ENCODE measurements at regions not wholly inside any gene's neighbourhood (a gene's known extent, or its start where the extent isn't known, plus 50 kb on each side); places are given as distances from the start of the nearest gene placed in this dataset.

DNA sequence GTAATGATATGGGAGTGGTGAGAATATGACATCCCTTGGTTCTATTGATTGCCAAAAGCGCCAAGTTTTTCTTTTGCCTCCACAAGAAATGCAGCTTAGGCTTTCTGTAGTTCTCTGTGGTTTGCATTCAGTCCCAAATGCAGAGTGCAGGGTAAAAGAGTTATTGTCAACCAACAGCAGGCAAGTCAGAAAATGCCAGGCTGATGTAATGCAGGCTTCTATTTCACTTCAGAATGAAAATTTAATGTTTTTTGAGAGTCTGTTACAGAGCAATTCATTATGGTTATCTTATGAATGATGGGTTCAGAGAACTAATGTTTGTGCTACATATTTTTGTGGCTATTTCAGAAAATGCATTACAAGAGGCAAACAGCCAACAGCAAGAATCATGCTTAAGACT, 293.5 kb downstream of the CENPW start (continued):
- TF ChIP-seq, protein P1, sequence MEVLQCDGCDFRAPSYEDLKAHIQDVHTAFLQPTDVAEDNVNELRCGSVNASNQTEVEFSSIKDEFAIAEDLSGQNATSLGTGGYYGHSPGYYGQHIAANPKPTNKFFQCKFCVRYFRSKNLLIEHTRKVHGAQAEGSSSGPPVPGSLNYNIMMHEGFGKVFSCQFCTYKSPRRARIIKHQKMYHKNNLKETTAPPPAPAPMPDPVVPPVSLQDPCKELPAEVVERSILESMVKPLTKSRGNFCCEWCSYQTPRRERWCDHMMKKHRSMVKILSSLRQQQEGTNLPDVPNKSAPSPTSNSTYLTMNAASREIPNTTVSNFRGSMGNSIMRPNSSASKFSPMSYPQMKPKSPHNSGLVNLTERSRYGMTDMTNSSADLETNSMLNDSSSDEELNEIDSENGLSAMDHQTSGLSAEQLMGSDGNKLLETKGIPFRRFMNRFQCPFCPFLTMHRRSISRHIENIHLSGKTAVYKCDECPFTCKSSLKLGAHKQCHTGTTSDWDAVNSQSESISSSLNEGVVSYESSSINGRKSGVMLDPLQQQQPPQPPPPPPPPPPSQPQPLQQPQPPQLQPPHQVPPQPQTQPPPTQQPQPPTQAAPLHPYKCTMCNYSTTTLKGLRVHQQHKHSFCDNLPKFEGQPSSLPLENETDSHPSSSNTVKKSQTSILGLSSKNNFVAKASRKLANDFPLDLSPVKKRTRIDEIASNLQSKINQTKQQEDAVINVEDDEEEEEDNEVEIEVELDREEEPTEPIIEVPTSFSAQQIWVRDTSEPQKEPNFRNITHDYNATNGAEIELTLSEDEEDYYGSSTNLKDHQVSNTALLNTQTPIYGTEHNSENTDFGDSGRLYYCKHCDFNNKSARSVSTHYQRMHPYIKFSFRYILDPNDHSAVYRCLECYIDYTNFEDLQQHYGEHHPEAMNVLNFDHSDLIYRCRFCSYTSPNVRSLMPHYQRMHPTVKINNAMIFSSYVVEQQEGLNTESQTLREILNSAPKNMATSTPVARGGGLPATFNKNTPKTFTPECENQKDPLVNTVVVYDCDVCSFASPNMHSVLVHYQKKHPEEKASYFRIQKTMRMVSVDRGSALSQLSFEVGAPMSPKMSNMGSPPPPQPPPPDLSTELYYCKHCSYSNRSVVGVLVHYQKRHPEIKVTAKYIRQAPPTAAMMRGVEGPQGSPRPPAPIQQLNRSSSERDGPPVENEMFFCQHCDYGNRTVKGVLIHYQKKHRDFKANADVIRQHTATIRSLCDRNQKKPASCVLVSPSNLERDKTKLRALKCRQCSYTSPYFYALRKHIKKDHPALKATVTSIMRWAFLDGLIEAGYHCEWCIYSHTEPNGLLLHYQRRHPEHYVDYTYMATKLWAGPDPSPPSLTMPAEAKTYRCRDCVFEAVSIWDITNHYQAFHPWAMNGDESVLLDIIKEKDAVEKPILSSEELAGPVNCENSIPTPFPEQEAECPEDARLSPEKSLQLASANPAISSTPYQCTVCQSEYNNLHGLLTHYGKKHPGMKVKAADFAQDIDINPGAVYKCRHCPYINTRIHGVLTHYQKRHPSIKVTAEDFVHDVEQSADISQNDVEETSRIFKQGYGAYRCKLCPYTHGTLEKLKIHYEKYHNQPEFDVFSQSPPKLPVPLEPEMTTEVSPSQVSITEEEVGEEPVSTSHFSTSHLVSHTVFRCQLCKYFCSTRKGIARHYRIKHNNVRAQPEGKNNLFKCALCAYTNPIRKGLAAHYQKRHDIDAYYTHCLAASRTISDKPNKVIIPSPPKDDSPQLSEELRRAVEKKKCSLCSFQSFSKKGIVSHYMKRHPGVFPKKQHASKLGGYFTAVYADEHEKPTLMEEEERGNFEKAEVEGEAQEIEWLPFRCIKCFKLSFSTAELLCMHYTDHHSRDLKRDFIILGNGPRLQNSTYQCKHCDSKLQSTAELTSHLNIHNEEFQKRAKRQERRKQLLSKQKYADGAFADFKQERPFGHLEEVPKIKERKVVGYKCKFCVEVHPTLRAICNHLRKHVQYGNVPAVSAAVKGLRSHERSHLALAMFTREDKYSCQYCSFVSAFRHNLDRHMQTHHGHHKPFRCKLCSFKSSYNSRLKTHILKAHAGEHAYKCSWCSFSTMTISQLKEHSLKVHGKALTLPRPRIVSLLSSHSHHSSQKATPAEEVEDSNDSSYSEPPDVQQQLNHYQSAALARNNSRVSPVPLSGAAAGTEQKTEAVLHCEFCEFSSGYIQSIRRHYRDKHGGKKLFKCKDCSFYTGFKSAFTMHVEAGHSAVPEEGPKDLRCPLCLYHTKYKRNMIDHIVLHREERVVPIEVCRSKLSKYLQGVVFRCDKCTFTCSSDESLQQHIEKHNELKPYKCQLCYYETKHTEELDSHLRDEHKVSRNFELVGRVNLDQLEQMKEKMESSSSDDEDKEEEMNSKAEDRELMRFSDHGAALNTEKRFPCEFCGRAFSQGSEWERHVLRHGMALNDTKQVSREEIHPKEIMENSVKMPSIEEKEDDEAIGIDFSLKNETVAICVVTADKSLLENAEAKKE (CRISPR knock-in tag; IDR thresholded peaks at IDR 0.05) = no peak
- TF ChIP-seq ZNF331 (CRISPR knock-in tag; IDR thresholded peaks at IDR 0.05; ENCODE audit: low read depth) = no peak
- TF ChIP-seq NANOG (IDR thresholded peaks at IDR 0.05; ENCODE audit: borderline replicate concordance) = no peak
- TF ChIP-seq, protein P2, sequence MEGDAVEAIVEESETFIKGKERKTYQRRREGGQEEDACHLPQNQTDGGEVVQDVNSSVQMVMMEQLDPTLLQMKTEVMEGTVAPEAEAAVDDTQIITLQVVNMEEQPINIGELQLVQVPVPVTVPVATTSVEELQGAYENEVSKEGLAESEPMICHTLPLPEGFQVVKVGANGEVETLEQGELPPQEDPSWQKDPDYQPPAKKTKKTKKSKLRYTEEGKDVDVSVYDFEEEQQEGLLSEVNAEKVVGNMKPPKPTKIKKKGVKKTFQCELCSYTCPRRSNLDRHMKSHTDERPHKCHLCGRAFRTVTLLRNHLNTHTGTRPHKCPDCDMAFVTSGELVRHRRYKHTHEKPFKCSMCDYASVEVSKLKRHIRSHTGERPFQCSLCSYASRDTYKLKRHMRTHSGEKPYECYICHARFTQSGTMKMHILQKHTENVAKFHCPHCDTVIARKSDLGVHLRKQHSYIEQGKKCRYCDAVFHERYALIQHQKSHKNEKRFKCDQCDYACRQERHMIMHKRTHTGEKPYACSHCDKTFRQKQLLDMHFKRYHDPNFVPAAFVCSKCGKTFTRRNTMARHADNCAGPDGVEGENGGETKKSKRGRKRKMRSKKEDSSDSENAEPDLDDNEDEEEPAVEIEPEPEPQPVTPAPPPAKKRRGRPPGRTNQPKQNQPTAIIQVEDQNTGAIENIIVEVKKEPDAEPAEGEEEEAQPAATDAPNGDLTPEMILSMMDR (conservative IDR thresholded peaks at IDR 0.05; ENCODE audit: low read depth in 2 of 2) = no peak
- no peak for TF ChIP-seq POLR2AphosphoS5 (IDR thresholded peaks at IDR 0.05; ENCODE audit: low read depth)
- TF ChIP-seq, protein P3, sequence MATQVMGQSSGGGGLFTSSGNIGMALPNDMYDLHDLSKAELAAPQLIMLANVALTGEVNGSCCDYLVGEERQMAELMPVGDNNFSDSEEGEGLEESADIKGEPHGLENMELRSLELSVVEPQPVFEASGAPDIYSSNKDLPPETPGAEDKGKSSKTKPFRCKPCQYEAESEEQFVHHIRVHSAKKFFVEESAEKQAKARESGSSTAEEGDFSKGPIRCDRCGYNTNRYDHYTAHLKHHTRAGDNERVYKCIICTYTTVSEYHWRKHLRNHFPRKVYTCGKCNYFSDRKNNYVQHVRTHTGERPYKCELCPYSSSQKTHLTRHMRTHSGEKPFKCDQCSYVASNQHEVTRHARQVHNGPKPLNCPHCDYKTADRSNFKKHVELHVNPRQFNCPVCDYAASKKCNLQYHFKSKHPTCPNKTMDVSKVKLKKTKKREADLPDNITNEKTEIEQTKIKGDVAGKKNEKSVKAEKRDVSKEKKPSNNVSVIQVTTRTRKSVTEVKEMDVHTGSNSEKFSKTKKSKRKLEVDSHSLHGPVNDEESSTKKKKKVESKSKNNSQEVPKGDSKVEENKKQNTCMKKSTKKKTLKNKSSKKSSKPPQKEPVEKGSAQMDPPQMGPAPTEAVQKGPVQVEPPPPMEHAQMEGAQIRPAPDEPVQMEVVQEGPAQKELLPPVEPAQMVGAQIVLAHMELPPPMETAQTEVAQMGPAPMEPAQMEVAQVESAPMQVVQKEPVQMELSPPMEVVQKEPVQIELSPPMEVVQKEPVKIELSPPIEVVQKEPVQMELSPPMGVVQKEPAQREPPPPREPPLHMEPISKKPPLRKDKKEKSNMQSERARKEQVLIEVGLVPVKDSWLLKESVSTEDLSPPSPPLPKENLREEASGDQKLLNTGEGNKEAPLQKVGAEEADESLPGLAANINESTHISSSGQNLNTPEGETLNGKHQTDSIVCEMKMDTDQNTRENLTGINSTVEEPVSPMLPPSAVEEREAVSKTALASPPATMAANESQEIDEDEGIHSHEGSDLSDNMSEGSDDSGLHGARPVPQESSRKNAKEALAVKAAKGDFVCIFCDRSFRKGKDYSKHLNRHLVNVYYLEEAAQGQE (IDR thresholded peaks at IDR 0.05; ENCODE audit: unreplicated experiment) = no peak
